ENCODE measurements at regions not wholly inside any gene's neighbourhood (a gene's known extent, or its start where the extent isn't known, plus 50 kb on each side); places are given as distances from the start of the nearest gene placed in this dataset.

GRCh38 chr6:170085475-170086401 is 205.1 kb downstream of the DLL1 start:
- DNase-seq, result no peak

GRCh38 chr6:170084166-170084730 is 206.6 kb downstream of the DLL1 start:
- DNase-seq, result no peak

- no peak for DNase-seq
Observed at GRCh38 chr6:170083236-170084051, 207.4 kb downstream of the DLL1 start.

- DNase-seq, result no peak
Observed at GRCh38 chr6:170082531-170083187, 208.2 kb downstream of the DLL1 start.

GRCh38 chr6:170082067-170082466 is 208.8 kb downstream of the DLL1 start:
- no peak for DNase-seq

GRCh38 chr6:170081556-170081955 is 209.3 kb downstream of the DLL1 start:
- no peak for DNase-seq

- DNase-seq, result peak; percentile 59 to 66 (median 62)
Observed at GRCh38 chr6:170080828-170081371, 210.0 kb downstream of the DLL1 start.

- peak in 1 of 3 donors; percentile 41 for DNase-seq
Observed at GRCh38 chr6:170080169-170080827, 210.6 kb downstream of the DLL1 start.

- no peak for DNase-seq
Observed at GRCh38 chr6:170076466-170077165, 214.3 kb downstream of the DLL1 start.

GRCh38 chr6:170075659-170076223 is 215.1 kb downstream of the DLL1 start:
- DNase-seq, result no peak

GRCh38 chr6:170074907-170075306 is 216.0 kb downstream of the DLL1 start:
- DNase-seq, result no peak

- no peak for DNase-seq
Observed at GRCh38 chr6:170074435-170074834, 216.4 kb downstream of the DLL1 start.

GRCh38 chr6:170073846-170074245 is 217.0 kb downstream of the DLL1 start:
- no peak for DNase-seq

GRCh38 chr6:170072246-170072645 is 218.6 kb downstream of the DLL1 start:
- DNase-seq, result no peak

GRCh38 chr6:170069611-170070010 is 221.3 kb downstream of the DLL1 start:
- DNase-seq, result no peak

GRCh38 chr6:170068496-170068895 is 222.4 kb downstream of the DLL1 start:
- no peak for DNase-seq

- DNase-seq, result no peak
Observed at GRCh38 chr6:170067923-170068360, 222.9 kb downstream of the DLL1 start.

- DNase-seq, result peak in 1 of 3 donors; percentile 45
Observed at GRCh38 chr6:170067181-170067641, 223.7 kb downstream of the DLL1 start.

- no peak for DNase-seq
Observed at GRCh38 chr6:170066679-170067078, 224.2 kb downstream of the DLL1 start.

All from muscle of back (tissue), 3 donors.